HCT116 (cell line): ENCODE measurements at regions not wholly inside any gene's neighbourhood (a gene's known extent, or its start where the extent isn't known, plus 50 kb on each side); places are given as distances from the start of the nearest gene placed in this dataset.

Source experiments
- ATAC-seq: fragments of 200-7000 bp; cut with Tn5 transposase; 2 replicates; pipeline ENCODE4 v1.9.1; 2020; ENCODE audit warnings: mild to moderate bottlenecking, moderate library complexity
- BruUV-seq: library from RNA; stranded (reverse); fragments of 400-500 nt; replicated peaks from 2 replicates; lab custom pipeline; 2021; lab: Mats Ljungman, UMichigan
- CTCF ChIA-PET: fragments of 300-600 bp; sonication (Branson Sonifier 250); formaldehyde crosslinking; loops from one replicate; lab custom pipeline; 2021; ENCODE audit warnings: antibody characterized with exemption; lab: Charles Lee
- POLR2A ChIA-PET: fragments of 300-600, 350-600 bp; sonication (Branson Sonifier 250); formaldehyde crosslinking; loops from one replicate; lab custom pipeline; 2021; ENCODE audit warnings: antibody characterized with exemption; lab: Charles Lee
- RAD21 ChIA-PET, 2 experiments: fragments of 300-600 bp; sonication (Branson Sonifier 250); formaldehyde crosslinking; loops; one replicate each; lab custom pipeline; 2023; ENCODE audit warnings: low total read pairs in 2 of 2; ENCODE audit not compliant: uncharacterized antibody in 2 of 2, unreplicated experiment in 2 of 2, low non-redundant PET in 1 of 2; lab: Charles Lee
- DNase-seq: peaks from one replicate; pipeline ENCODE4 v3.0.0-alpha.2; 2010; ENCODE audit warnings: low read depth, low spot score
- H2AFZ ChIP-seq: fragments of 200-600 bp; shearing (Covaris generic), sonication (generic); 2 replicates; pipeline ENCODE4 v1.6.1; 2017; ENCODE audit warnings: low read depth, mixed run types, mixed read lengths, antibody characterized with exemption, low read length; ENCODE audit not compliant: poor library complexity, severe bottlenecking
- H3K27ac ChIP-seq: 2 replicates; pipeline ENCODE4 v1.5.1; 2012; ENCODE audit warnings: low read depth, low read length
- H3K27me3 ChIP-seq: fragments of 200-600 bp; sonication (generic); 2 replicates; pipeline ENCODE4 v1.6.1; 2016; ENCODE audit warnings: mixed run types, low read length, mixed read lengths; ENCODE audit not compliant: insufficient read depth
- H3K36me3 ChIP-seq, 2 experiments: fragments of 200-500 bp in 1 of 2; fragments of 200-600 bp in 1 of 2; sonication (Bioruptor generic) in 1 of 2; sonication (generic) in 1 of 2; 2 replicates each; pipeline versions ENCODE4 v1.5.1 to v1.6.1; 2014 to 2016; ENCODE audit warnings: low read length in 2 of 2, inconsistent platforms in 1 of 2, mixed read lengths in 1 of 2, mixed run types in 1 of 2; ENCODE audit not compliant: insufficient read depth in 2 of 2, control insufficient read depth in 1 of 2
- H3K4me1 ChIP-seq, 2 experiments: fragments of 200-600 bp in 1 of 2; sonication (generic) in 1 of 2; 2 replicates each; pipeline versions ENCODE4 v1.5.1 to v1.6.1; 2012 to 2017; ENCODE audit warnings: low read length in 2 of 2, inconsistent platforms in 1 of 2, mild to moderate bottlenecking in 1 of 2, mixed read lengths in 1 of 2, mixed run types in 1 of 2, moderate library complexity in 1 of 2; ENCODE audit not compliant: insufficient read depth in 2 of 2, control insufficient read depth in 1 of 2
- H3K4me2 ChIP-seq: fragments of 200-600 bp; sonication (generic); 2 replicates; pipeline ENCODE4 v1.6.1; 2017; ENCODE audit warnings: mixed run types, low read length, mixed read lengths
- H3K4me3 ChIP-seq, 2 experiments: fragments of 200-600 bp in 1 of 2; sonication (generic) in 1 of 2; replicated peaks in 1 of 2; 2 replicates each; pipeline ENCODE4 v1.5.1; 2011 to 2016; ENCODE audit warnings: low read length in 2 of 2, control low read depth in 1 of 2, low read depth in 1 of 2, mild to moderate bottlenecking in 1 of 2, mixed read lengths in 1 of 2, mixed run types in 1 of 2
- H3K79me2 ChIP-seq: fragments of 200-600 bp; sonication (generic); 2 replicates; pipeline ENCODE4 v1.6.1; 2017; ENCODE audit warnings: mild to moderate bottlenecking, mixed run types, low read length, moderate library complexity, mixed read lengths; ENCODE audit not compliant: insufficient read depth
- H3K9ac ChIP-seq: fragments of 200-600 bp; sonication (generic); 2 replicates; pipeline ENCODE4 v1.6.1; 2016; ENCODE audit warnings: low read length, mixed read lengths
- H3K9me2 ChIP-seq: fragments of 200-600 bp; sonication (generic), shearing (Covaris generic); 2 replicates; pipeline ENCODE4 v1.6.1; 2017; ENCODE audit warnings: mixed run types, mild to moderate bottlenecking, moderate library complexity; ENCODE audit not compliant: insufficient read depth
- H3K9me3 ChIP-seq, 2 experiments: fragments of 200-500 bp in 1 of 2; fragments of 200-600 bp in 1 of 2; sonication (Bioruptor generic) in 1 of 2; sonication (generic) in 1 of 2; 2 replicates each; pipeline ENCODE4 v1.6.1; 2014 to 2017; ENCODE audit warnings: low read length in 2 of 2, mixed read lengths in 2 of 2, inconsistent platforms in 1 of 2, low read depth in 1 of 2, mild to moderate bottlenecking in 1 of 2, mixed run types in 1 of 2, moderate library complexity in 1 of 2; ENCODE audit not compliant: control insufficient read depth in 1 of 2, insufficient read depth in 1 of 2
- H4K20me1 ChIP-seq: fragments of 200-600 bp; sonication (generic), shearing (Covaris generic); 2 replicates; pipeline ENCODE4 v1.6.1; 2017; ENCODE audit warnings: mixed run types, mild to moderate bottlenecking, moderate library complexity; ENCODE audit not compliant: insufficient read depth
- ATF3 ChIP-seq: IDR thresholded peaks from 2 replicates; pipeline ENCODE4 v1.6.1; 2012
- CBX3 ChIP-seq: IDR thresholded peaks from 2 replicates; pipeline ENCODE4 v1.6.1; 2012; ENCODE audit warnings: low read depth
- EGR1 ChIP-seq: IDR thresholded peaks from 2 replicates; pipeline ENCODE4 v1.6.1; 2012; ENCODE audit warnings: low read depth
- ELF1 ChIP-seq: IDR thresholded peaks from 2 replicates; pipeline ENCODE4 v1.6.1; 2012; ENCODE audit warnings: low read depth, borderline replicate concordance
- EZH2 ChIP-seq: fragments of 200-600 bp; sonication (generic); IDR thresholded peaks from 2 replicates; pipeline ENCODE4 v1.6.1; 2017; ENCODE audit warnings: antibody characterized with exemption, mixed run types
- EZH2phosphoT487 ChIP-seq: fragments of 200-600 bp; IDR thresholded peaks from 2 replicates; pipeline ENCODE4 v1.6.1; 2018; ENCODE audit warnings: antibody characterized with exemption, borderline replicate concordance
- FOSL1 ChIP-seq: IDR thresholded peaks from 2 replicates; pipeline ENCODE4 v1.6.1; 2012; ENCODE audit warnings: low read depth
- POLR2AphosphoS5 ChIP-seq: IDR thresholded peaks from 2 replicates; pipeline ENCODE4 v1.6.1; 2011; ENCODE audit warnings: mild to moderate bottlenecking, low read depth, low read length, moderate library complexity
- RAD21 ChIP-seq: IDR thresholded peaks from 2 replicates; pipeline ENCODE4 v1.6.1; 2012; ENCODE audit warnings: low read depth, mild to moderate bottlenecking
- SIN3A ChIP-seq: IDR thresholded peaks from 2 replicates; pipeline ENCODE4 v1.6.1; 2012; ENCODE audit warnings: low read depth
- SRF ChIP-seq: IDR thresholded peaks from 2 replicates; pipeline ENCODE4 v1.6.1; 2012; ENCODE audit warnings: low read depth
- TCF7L2 ChIP-seq: IDR thresholded peaks from 2 replicates; pipeline ENCODE4 v1.7.0; 2011; ENCODE audit warnings: borderline replicate concordance, inconsistent platforms; ENCODE audit not compliant: insufficient read depth, insufficient read length; ENCODE audit errors: extremely low read depth
- YY1 ChIP-seq: IDR thresholded peaks from 2 replicates; pipeline ENCODE4 v1.6.1; 2011; ENCODE audit warnings: low read length, low read depth, moderate library complexity, mild to moderate bottlenecking; ENCODE audit not compliant: insufficient replicate concordance; ENCODE audit errors: extremely low read depth
- ZFX ChIP-seq: fragments of 450-650 bp; IDR thresholded peaks from 2 replicates; pipeline ENCODE4 v1.6.1; 2017
- ZNF274 ChIP-seq: fragments of 200-500 bp; sonication (Bioruptor generic); IDR thresholded peaks from 2 replicates; pipeline ENCODE4 v1.6.1; 2014; ENCODE audit warnings: mild to moderate bottlenecking, low read depth, low read length, inconsistent platforms
- intact Hi-C: fragments of 100-400 bp; cut with micrococcal nuclease; formaldehyde crosslinking; loops from 2 replicates; pipeline ENCODE4 v1.10.0; 2022
- TF ChIP-seq, protein P1 (sequence below), 3 experiments: fragments of 200-600 bp in 1 of 3; sonication (generic) in 1 of 3; IDR thresholded peaks in 2 of 3; conservative IDR thresholded peaks in 1 of 3; 2 replicates each; pipeline ENCODE4 v1.5.1; 2012 to 2017; ENCODE audit warnings: low read depth in 2 of 3, low read length in 2 of 3, antibody characterized with exemption in 1 of 3, borderline replicate concordance in 1 of 3, control low read depth in 1 of 3, mild to moderate bottlenecking in 1 of 3, mixed read lengths in 1 of 3, mixed run types in 1 of 3, moderate library complexity in 1 of 3; ENCODE audit not compliant: insufficient read depth in 1 of 3

DNA sequence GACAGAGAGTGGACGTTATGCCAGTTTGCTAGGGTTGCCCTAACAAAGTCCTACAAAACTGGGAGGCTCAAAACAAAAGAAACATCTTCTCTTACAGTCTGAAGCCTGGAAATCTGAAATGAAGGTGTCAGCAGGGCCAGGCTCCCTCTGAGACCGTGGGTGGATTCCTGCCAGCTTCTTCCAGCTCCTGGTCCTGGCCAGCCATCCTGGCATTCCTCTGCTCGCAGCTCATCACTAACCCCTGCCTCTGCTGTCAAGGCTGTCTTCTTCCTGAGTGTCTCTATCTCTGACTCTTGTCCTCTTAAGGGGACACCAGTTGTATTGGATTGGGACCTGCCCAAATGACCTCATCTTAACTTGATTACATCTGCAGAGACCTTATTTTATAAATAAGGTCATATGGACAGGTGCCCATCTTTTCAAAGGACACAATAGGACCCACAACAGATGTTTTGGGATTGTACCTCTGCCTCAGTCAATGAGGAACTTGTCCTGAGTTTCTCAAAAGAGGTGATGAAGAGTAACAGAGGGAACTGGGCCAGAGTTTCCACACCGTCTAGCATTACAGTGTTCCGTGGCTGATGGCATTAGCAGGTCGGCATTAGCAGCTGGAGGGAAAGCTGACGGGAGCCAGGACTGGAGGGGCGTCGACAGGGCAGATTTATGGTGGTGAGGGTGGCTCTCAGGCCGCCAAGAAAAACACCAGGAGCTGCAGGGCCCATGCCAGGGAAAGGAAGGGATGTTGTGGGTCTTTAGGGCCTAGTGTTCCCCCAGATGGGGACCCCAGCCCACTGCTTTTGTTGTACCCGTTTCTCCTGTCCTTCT is 157.3 kb downstream of the TBXT start:
- H3K79me2 ChIP-seq, result no peaks in the 10 kb centered on the region
- H3K9me2 ChIP-seq, result no peaks in the 10 kb centered on the region
- H3K9ac ChIP-seq, result no peak overlapping the region
- DNase-seq (no peak), ATAC-seq (no peak)
- CTCF ChIA-PET, result no interaction called here
- no peak overlapping the region for H3K4me2 ChIP-seq
- BruUV-seq, result no TSS peak
- no peaks in the 10 kb centered on the region for H4K20me1 ChIP-seq
- H3K9me3 ChIP-seq, result no peaks in the 10 kb centered on the region
- intact Hi-C loops, result no loop called here
- H2AFZ ChIP-seq, result no peak overlapping the region
- no peak overlapping the region for H3K27ac ChIP-seq
- H3K4me1 ChIP-seq, result no peaks in the 10 kb centered on the region
- H3K36me3 ChIP-seq, result no peaks in the 10 kb centered on the region
- H3K4me3 ChIP-seq, result no peak overlapping the region
- TF ChIP-seq TCF7L2 (no peak), FOSL1 (no peak), EZH2 (no peak), POLR2AphosphoS5 (no peak), ATF3 (no peak), ZNF274 (no peak), EZH2phosphoT487 (no peak), YY1 (no peak), CBX3 (no peak), ELF1 (no peak), EGR1 (no peak), RAD21 (no peak), SRF (no peak), ZFX (no peak), SIN3A (no peak)
- TF ChIP-seq, protein P1, sequence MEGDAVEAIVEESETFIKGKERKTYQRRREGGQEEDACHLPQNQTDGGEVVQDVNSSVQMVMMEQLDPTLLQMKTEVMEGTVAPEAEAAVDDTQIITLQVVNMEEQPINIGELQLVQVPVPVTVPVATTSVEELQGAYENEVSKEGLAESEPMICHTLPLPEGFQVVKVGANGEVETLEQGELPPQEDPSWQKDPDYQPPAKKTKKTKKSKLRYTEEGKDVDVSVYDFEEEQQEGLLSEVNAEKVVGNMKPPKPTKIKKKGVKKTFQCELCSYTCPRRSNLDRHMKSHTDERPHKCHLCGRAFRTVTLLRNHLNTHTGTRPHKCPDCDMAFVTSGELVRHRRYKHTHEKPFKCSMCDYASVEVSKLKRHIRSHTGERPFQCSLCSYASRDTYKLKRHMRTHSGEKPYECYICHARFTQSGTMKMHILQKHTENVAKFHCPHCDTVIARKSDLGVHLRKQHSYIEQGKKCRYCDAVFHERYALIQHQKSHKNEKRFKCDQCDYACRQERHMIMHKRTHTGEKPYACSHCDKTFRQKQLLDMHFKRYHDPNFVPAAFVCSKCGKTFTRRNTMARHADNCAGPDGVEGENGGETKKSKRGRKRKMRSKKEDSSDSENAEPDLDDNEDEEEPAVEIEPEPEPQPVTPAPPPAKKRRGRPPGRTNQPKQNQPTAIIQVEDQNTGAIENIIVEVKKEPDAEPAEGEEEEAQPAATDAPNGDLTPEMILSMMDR (IDR thresholded peaks at IDR 0.05 in 2 of 3, conservative IDR thresholded peaks at IDR 0.05 in 1 of 3; ENCODE audit: borderline replicate concordance in 1 of 3, insufficient read depth in 1 of 3, low read depth in 2 of 3, low read length in 2 of 3), result no peak
- TF ChIP-seq, all 23 proteins: peak for 0
- H3K27me3 ChIP-seq, result no peaks in the 10 kb centered on the region
- ChIA-PET RAD21 (no interaction called here), POLR2A (no interaction called here)
